Pancreas (tissue), 10 donors: ENCODE measurements at regions not wholly inside any gene's neighbourhood (a gene's known extent, or its start where the extent isn't known, plus 50 kb on each side); places are given as distances from the start of the nearest gene placed in this dataset.

Experiments
- ATAC-seq, 4 donors: fragments of 200-7000 bp; cut with Tn5 transposase; one replicate each; pipeline versions ENCODE4 v1.8.0 to v1.9.1; 2020; ENCODE audit warnings: mild to moderate bottlenecking in 4 of 4, moderate library complexity in 4 of 4
- DNase-seq, 6 donors: peaks; one replicate each; pipeline ENCODE4 v3.0.0-alpha.2; 2020
- FAIRE-seq: peaks from 2 replicates; lab custom pipeline; 2012; peaks lifted over from hg19 to GRCh38; lab: Jason Lieb, UNC
- H3K27ac ChIP-seq, 4 donors: fragments of 200-600 bp; sonication (generic); 1 replicate in 3 of 4; 2 replicates in 1 of 4; pipeline versions ENCODE4 v1.5.0 to v1.8.0; 2020
- H3K27me3 ChIP-seq, 4 donors: fragments of 200-600 bp; one replicate each; pipeline ENCODE4 v1.8.0; 2021
- H3K36me3 ChIP-seq, 3 donors: fragments of 200-600 bp; sonication (generic) in 1 of 3; one replicate each; pipeline versions ENCODE4 v1.5.0 to v1.8.0; 2020 to 2021
- H3K4me1 ChIP-seq, 3 donors: fragments of 200-600 bp; one replicate each; pipeline ENCODE4 v1.8.0; 2021
- H3K4me3 ChIP-seq, 4 donors: fragments of 200-600 bp; sonication (generic) in 2 of 4; one replicate each; pipeline versions ENCODE4 v1.5.0 to v1.8.0; 2020 to 2021
- H3K9me3 ChIP-seq, 4 donors: fragments of 200-600 bp; one replicate each; pipeline ENCODE4 v1.8.0; 2021
- CTCF ChIP-seq, 4 donors: fragments of 200-600 bp; sonication (generic) in 3 of 4; IDR thresholded peaks; one replicate each; pipeline versions ENCODE4 v1.5.0 to v1.8.0; 2021; ENCODE audit warnings: antibody characterized with exemption in 4 of 4
- WGBS, 2 donors: extraction: QIAGEN DNeasy Blood & Tissue Kit; methylation state at CpG; one replicate each; pipeline ENCODE4 v1.1.7; 2013; 5-methylcytosine and 5-hydroxymethylcytosine counted together
- intact Hi-C, 3 donors: fragments of 100-400 bp; cut with DNase I; formaldehyde crosslinking; loops; one replicate each; pipeline versions ENCODE4 v1.11.1 to v1.14.2; 2022
- donor health status: healthy with polysubstance abuse.
- donor health status: DM: no; HTN: no; CAD: no; lungs with moderate emphysema.
- donor health status: DM: no; HTN: no; CAD: no.
- donor health status: control.
- donor health status: control.
- donor health status: Bipolar disorder and iron deficiency.
- donor health status: DM: yes; HTN: yes; CAD: no.
- donor health status: DM: no; HTN: no; CAD: no.
- donor health status: DM: no; HTN: no; CAD: no.
- donor health status: DM: yes; HTN: yes; CAD: no.

- Histone ChIP-seq H3K4me3 (no peak overlapping the region), H3K9me3 (no peaks in the 10 kb centered on the region), H3K27ac (no peak overlapping the region), H3K36me3 (no peaks in the 10 kb centered on the region), H3K4me1 (no peaks in the 10 kb centered on the region), H3K27me3 (no peaks in the 10 kb centered on the region)
- no peak for TF ChIP-seq CTCF (IDR thresholded peaks at IDR 0.05)
- ATAC-seq (no peak), DNase-seq (no peak), FAIRE-seq (no peak)
- intact Hi-C loops = no loop called here
- 69 to 72% methylated on average over 5 of the region's 5 CpGs for WGBS, 2 donors
Observed at GRCh38 chr12:95397571-95397970, 76.4 kb upstream of the METAP2 start.

DNA sequence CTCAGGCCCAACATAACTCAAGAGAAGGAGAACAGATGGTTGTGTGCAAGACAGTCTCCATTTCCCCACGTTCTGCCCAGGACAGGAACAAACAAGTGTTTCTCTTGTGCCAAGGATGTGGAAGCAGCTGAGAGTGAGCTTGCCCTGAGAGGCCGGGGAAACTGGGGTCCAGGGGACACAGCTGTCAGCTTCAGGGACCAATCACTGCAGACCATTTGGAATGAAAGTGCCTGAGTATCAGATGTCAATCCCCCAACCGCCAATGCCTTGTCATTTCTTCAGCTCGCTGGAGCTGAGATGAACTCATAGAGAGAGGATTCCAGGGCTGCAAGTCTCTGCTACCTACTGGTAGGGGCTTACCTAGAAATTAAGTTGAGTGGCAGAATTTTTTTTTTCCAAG lies 71.9 kb upstream of the METAP2 start:
- ATAC-seq = no peak
- intact Hi-C loops = no loop called here
- H3K27me3 ChIP-seq = no peaks in the 10 kb centered on the region
- FAIRE-seq = no peak
- no peak overlapping the region for H3K4me3 ChIP-seq
- TF ChIP-seq CTCF (IDR thresholded peaks at IDR 0.05) = no peak
- 62 to 77% methylated on average over 4 of the region's 4 CpGs for WGBS, 2 donors
- no peaks in the 10 kb centered on the region for H3K36me3 ChIP-seq
- H3K27ac ChIP-seq = no peak overlapping the region
- no peaks in the 10 kb centered on the region for H3K4me1 ChIP-seq
- H3K9me3 ChIP-seq = no peaks in the 10 kb centered on the region
- no peak for DNase-seq

DNA sequence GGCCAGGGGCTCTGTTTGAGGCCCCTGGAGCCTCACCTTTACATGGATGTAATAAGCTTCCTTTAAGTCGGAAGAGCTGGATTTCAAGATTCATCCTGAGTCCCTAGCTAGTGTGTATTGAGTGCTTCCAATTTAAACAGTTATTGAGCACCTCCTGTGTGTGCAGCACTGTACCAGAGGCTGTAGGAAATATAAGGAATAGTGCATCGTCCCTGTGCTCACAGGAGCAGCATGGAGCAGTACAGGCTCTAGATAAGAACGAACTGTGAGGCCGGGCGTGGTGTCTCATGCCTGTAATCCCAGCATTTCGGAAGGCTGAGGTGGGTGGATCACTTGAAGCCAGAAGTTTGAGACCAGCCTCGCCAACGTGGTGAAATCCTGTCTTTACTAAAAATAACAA lies 65.8 kb upstream of the METAP2 start:
- H3K4me3 ChIP-seq = no peak overlapping the region

GRCh38 chr12:95411057-95411456 lies 62.9 kb upstream of the METAP2 start:
- peak in 2 of 4 donors; percentile 21 to 31 for ATAC-seq
- FAIRE-seq = no peak
- Histone ChIP-seq H3K9me3 (no peaks in the 10 kb centered on the region), H3K27me3 (no peaks in the 10 kb centered on the region), H3K4me3 (no peak overlapping the region), H3K36me3 (no peaks in the 10 kb centered on the region), H3K27ac (peak overlapping the region in 2 of 4 donors; percentile 26 to 55), H3K4me1 (no peaks in the 10 kb centered on the region)
- WGBS, 2 donors = 75 to 79% methylated on average over 3 of the region's 3 CpGs
- no peak for TF ChIP-seq CTCF (IDR thresholded peaks at IDR 0.05)
- no peak for DNase-seq
- intact Hi-C loops = no loop called here

More for the DNA sequence above, 65.8 kb upstream of the METAP2 start:
- H3K4me1 ChIP-seq = no peaks in the 10 kb centered on the region
- FAIRE-seq = no peak
- H3K27me3 ChIP-seq = no peaks in the 10 kb centered on the region
- intact Hi-C loops = no loop called here
- WGBS, 2 donors = 75 to 87% methylated on average over 8 of the region's 8 CpGs
- no peak for TF ChIP-seq CTCF (IDR thresholded peaks at IDR 0.05)
- no peak overlapping the region for H3K27ac ChIP-seq
- no peak for DNase-seq
- H3K36me3 ChIP-seq = no peaks in the 10 kb centered on the region
- no peaks in the 10 kb centered on the region for H3K9me3 ChIP-seq
- no peak for ATAC-seq

GRCh38 chr12:95411466-95411865 lies 62.5 kb upstream of the METAP2 start:
- DNase-seq = peak in 2 of 6 donors; percentile 5 to 26
- no peak for FAIRE-seq
- no peak overlapping the region for H3K4me3 ChIP-seq
- intact Hi-C loops = no loop called here
- no peaks in the 10 kb centered on the region for H3K9me3 ChIP-seq
- no peaks in the 10 kb centered on the region for H3K4me1 ChIP-seq
- H3K27me3 ChIP-seq = no peaks in the 10 kb centered on the region
- TF ChIP-seq CTCF (IDR thresholded peaks at IDR 0.05) = no peak
- ATAC-seq = peak; percentile 17 to 77 (median 48)
- WGBS, 2 donors = 51 to 55% methylated on average over 3 of the region's 3 CpGs
- peak overlapping the region in 1 of 4 donors; percentile 55 for H3K27ac ChIP-seq
- H3K36me3 ChIP-seq = no peaks in the 10 kb centered on the region
